ENCODE measurements at regions not wholly inside any gene's neighbourhood (a gene's known extent, or its start where the extent isn't known, plus 50 kb on each side); places are given as distances from the start of the nearest gene placed in this dataset.

DNA sequence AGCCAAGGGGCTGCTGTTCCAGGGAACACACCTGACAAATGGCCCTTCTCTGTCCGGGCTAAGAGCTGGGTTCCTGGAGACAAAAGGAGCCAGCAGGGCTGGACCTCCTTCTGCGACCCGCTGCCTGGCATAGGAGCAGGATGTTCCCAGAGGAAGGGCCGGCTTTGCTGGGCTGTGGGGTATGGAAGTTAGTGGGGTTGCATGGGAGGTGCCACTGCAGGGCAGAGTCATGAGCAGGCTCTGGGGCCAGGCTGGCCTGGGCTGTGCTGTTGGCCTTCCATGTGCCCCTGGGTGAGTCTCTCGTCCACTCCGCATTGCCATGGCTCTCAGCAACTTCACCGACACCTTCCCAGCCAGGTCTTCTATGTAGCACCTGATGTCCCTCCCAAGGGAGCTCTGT is 507.6 kb downstream of the PTPRU start:
- TF ChIP-seq, protein P1, sequence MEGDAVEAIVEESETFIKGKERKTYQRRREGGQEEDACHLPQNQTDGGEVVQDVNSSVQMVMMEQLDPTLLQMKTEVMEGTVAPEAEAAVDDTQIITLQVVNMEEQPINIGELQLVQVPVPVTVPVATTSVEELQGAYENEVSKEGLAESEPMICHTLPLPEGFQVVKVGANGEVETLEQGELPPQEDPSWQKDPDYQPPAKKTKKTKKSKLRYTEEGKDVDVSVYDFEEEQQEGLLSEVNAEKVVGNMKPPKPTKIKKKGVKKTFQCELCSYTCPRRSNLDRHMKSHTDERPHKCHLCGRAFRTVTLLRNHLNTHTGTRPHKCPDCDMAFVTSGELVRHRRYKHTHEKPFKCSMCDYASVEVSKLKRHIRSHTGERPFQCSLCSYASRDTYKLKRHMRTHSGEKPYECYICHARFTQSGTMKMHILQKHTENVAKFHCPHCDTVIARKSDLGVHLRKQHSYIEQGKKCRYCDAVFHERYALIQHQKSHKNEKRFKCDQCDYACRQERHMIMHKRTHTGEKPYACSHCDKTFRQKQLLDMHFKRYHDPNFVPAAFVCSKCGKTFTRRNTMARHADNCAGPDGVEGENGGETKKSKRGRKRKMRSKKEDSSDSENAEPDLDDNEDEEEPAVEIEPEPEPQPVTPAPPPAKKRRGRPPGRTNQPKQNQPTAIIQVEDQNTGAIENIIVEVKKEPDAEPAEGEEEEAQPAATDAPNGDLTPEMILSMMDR (conservative IDR thresholded peaks at IDR 0.05; ENCODE audit: low read depth, low read length), result no peak
- no peak overlapping the region for H3K4me3 ChIP-seq (ENCODE audit: low read depth, low read length)

DNA sequence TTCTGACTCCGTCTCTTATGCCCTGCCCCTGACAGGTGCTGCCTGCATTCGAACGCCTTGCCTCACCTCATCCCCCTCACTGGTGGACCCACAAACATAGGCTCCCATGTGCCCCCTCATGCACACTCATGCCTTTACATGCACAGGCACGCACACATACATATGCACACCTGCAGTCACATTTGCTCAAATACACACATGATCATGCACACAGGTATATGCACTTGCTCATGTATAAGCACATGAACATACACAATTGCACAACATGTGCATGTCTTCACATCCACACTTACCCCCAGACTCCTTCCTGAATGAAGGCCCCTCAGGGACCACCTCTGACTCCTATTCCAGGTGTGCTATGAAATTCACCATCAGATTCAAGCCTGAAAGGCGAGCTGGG is 506.9 kb downstream of the PTPRU start:
- no peak for DNase-seq (ENCODE audit: low read depth)
- H3K4me3 ChIP-seq (ENCODE audit: low read depth, low read length), result no peak overlapping the region
- TF ChIP-seq, protein P1 (conservative IDR thresholded peaks at IDR 0.05; ENCODE audit: low read depth, low read length), result no peak

More for the DNA sequence above, 507.6 kb downstream of the PTPRU start:
- DNase-seq (ENCODE audit: low read depth), result no peak

DNA sequence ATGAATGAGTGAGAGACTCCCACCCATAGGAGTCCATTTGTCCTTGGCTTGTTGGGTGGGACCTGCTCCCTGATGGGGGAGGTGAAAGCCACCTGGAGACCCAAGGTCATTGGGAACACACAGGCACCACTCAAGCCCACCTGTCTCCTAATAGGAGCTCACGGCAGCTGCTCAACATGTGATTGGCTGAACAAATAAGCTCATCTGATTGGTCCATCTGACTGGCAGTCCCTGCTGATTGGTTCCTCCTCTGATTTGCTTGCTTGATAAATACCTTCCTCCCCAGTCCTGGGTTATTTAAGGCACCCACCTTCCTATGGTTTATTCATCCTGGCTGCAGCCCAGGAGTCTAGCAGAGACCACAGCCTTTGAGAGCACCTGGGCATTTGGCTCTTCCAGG is 502.9 kb downstream of the PTPRU start:
- no peak for DNase-seq (ENCODE audit: low read depth)
- TF ChIP-seq, protein P1 (conservative IDR thresholded peaks at IDR 0.05; ENCODE audit: low read depth, low read length), result no peak
- H3K4me3 ChIP-seq (ENCODE audit: low read depth, low read length), result no peak overlapping the region

DNA sequence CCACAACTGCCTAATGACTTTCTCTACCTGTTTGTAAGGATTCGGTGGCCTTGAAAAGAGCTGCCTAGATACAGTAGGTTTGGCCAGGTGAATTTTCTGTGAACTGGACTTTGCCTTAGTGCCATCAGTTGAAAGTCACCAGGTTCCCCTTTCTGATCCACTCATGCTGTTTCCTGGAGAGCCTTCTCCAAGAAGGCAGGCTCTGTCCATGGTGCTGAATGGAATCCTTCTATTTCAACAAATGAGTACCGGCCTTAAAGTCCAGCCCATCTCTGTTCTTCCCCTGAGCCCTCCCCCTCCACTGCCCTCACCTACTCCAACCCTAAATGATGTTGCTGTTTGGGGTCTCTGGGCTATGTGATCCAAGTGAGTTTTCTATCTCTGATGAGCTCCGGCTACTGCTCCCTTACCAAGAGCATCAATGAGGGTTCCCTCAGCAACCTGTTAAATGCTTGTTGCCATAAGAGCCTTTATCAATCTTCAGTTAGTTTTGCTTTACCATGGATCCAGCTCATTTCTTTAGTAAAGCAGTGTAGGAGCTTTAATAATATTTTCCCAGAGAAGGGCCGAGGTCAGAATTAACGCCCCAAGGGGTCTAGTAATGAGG is 500.4 kb downstream of the PTPRU start:
- TF ChIP-seq, protein P1 (conservative IDR thresholded peaks at IDR 0.05; ENCODE audit: low read depth, low read length), result no peak
- H3K4me3 ChIP-seq (ENCODE audit: low read depth, low read length), result no peak overlapping the region
- DNase-seq (ENCODE audit: low read depth), result peak; percentile 69

DNA sequence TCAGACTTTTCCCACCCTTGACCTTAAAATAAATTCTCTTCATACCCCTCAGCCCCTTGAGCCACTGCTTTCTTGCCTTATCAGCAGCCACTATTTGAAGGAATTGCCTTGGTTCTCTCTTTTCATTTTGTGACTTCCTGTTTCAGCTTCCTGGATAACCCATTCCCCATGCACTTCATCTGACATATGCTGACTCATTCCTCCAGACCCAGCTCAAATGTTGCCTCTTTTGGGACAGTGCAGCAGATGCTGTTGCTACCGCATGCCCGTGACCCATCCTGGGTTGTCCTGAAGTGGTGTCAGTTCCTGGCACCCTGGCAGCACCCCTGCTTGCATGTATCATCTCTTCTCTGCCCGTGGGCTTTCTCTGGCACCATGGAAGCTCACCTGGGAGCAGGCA is 496.1 kb downstream of the PTPRU start:
- H3K4me3 ChIP-seq (ENCODE audit: low read depth, low read length), result no peak overlapping the region
- TF ChIP-seq, protein P1 (conservative IDR thresholded peaks at IDR 0.05; ENCODE audit: low read depth, low read length), result no peak
- no peak for DNase-seq (ENCODE audit: low read depth)

DNA sequence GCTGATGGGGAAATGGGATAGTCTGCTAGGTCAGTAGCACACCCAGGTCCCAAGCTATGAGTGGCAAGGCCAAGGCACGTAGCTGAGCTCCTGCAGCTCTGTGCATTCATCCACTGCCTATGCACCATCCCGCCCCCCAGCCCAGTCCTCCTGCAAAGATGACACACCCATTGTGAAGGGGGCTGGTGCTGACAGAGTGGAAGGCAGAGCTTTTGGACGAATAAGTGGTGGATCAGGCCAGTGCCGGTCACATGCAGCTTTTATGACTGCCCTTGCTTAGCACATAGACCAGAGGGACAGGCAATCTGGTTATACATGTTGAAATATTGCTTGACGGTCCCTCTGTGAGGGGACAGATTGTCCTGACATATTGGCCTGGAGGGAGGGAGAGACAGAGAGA is 494.3 kb downstream of the PTPRU start:
- no peak overlapping the region for H3K4me3 ChIP-seq (ENCODE audit: low read depth, low read length)
- TF ChIP-seq, protein P1 (conservative IDR thresholded peaks at IDR 0.05; ENCODE audit: low read depth, low read length), result no peak
- no peak for DNase-seq (ENCODE audit: low read depth)

DNA sequence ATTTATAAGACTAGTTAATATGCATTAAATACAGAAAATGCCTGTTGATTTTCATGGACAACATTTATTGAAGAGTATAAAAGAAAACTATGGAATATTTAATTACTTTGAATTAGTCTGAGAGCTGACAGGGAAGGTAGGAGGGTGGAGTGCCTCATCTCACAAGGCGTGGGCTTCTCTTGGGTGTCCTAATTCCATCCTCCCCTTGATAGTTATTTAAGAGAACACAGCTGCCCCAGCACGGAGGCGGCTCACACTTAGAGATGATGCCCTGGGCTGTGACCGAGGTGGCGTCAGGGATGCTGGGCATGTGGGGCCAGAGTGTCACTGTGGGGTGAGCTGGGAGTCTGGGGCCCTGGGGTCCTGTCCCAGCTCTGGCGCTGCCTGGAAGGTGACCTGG is 493.0 kb downstream of the PTPRU start:
- DNase-seq (ENCODE audit: low read depth), result no peak
- H3K4me3 ChIP-seq (ENCODE audit: low read depth, low read length), result no peak overlapping the region
- TF ChIP-seq, protein P1 (conservative IDR thresholded peaks at IDR 0.05; ENCODE audit: low read depth, low read length), result no peak

All from choroid plexus epithelial cell (primary cell).